Astrocyte of the spinal cord (primary cell): ENCODE measurements at regions not wholly inside any gene's neighbourhood (a gene's known extent, or its start where the extent isn't known, plus 50 kb on each side); places are given as distances from the start of the nearest gene placed in this dataset.
"Not testable (repeated sequence)": the region's sequence is repeated elsewhere in the genome, so short reads cannot be mapped to it uniquely, and the experiment has no call there.

ENCODE experiments used
- DNase-seq: peaks from one replicate; pipeline ENCODE4 v3.0.0; 2011; ENCODE audit warnings: low read depth, low spot score
- H3K4me3 ChIP-seq: 2 replicates; pipeline ENCODE4 v1.5.1; 2011; ENCODE audit warnings: low read depth, mild to moderate bottlenecking, low read length, moderate library complexity
- in situ Hi-C: cut with HindIII; loops from 2 replicates; pipeline ENCODE4 v1.10.0; 2017; ENCODE audit warnings: low sequenced_read_pairs
- TF ChIP-seq, protein P1 (sequence below): IDR thresholded peaks from 2 replicates; pipeline ENCODE4 v1.5.1; 2012; ENCODE audit warnings: low read depth, mild to moderate bottlenecking, low read length, inconsistent platforms

DNA sequence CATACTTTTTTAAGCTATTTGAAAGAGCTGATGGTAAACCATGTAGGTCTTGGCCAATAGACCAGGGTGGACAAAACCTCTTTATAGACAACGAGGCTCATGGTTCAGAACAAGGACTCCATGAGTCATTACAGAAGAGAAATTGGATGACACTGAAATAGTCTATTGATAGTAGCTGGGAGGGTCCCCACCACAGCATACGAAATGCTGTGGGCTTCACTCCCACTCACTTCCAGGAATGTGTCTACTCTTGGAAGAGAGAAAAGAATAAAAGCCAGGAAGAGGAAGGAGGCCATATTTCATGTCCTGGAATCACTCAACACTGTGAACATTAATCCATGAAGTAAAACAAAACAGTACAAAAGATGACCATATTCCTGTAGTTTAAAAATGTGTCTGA lies 82.3 kb upstream of the MXRA5 start:
- TF ChIP-seq, protein P1, sequence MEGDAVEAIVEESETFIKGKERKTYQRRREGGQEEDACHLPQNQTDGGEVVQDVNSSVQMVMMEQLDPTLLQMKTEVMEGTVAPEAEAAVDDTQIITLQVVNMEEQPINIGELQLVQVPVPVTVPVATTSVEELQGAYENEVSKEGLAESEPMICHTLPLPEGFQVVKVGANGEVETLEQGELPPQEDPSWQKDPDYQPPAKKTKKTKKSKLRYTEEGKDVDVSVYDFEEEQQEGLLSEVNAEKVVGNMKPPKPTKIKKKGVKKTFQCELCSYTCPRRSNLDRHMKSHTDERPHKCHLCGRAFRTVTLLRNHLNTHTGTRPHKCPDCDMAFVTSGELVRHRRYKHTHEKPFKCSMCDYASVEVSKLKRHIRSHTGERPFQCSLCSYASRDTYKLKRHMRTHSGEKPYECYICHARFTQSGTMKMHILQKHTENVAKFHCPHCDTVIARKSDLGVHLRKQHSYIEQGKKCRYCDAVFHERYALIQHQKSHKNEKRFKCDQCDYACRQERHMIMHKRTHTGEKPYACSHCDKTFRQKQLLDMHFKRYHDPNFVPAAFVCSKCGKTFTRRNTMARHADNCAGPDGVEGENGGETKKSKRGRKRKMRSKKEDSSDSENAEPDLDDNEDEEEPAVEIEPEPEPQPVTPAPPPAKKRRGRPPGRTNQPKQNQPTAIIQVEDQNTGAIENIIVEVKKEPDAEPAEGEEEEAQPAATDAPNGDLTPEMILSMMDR, result no peak
- no peak overlapping the region for H3K4me3 ChIP-seq
- in situ Hi-C loops, result no loop called here
- DNase-seq, result no peak

- H3K4me3 ChIP-seq, result no peak overlapping the region
- in situ Hi-C loops, result no loop called here
- DNase-seq, result no peak
- TF ChIP-seq, protein P1, result no peak
These were observed 80.1 kb upstream of the MXRA5 start for GRCh38 chrX:3426552-3426951.

DNA sequence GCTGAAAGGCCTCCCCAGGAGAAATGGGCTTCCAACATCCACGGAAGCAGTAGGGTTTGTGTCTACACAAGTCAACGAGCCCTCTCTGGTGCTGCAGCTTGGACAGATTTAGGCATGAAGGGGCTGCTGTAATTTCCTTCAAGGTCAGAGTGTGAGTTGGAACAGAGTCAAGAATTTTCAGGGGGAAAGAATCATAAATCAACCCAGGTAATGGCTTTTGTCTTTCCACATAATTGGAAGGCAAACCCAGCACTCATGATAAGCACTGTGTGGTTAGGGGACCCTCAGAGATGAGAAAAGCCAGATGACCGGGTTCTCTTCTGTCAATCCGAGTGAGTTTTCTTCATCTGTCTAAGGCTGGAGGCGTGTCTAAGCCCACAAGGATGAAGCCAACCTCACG lies 78.6 kb upstream of the MXRA5 start:
- no peak for DNase-seq
- TF ChIP-seq, protein P1, result no peak
- in situ Hi-C loops, result no loop called here

GRCh38 chrX:3420316-3420715 lies 73.9 kb upstream of the MXRA5 start:
- in situ Hi-C loops, result no loop called here
- TF ChIP-seq, protein P1, result no peak
- no peak overlapping the region for H3K4me3 ChIP-seq
- no peak for DNase-seq

More for the DNA sequence above, 78.6 kb upstream of the MXRA5 start:
- no peak overlapping the region for H3K4me3 ChIP-seq

- no peak overlapping the region for H3K4me3 ChIP-seq
- TF ChIP-seq, protein P1, result no peak
- in situ Hi-C loops, result no loop called here
- no peak for DNase-seq
These were observed 68.6 kb upstream of the MXRA5 start for GRCh38 chrX:3415011-3415410.

DNA sequence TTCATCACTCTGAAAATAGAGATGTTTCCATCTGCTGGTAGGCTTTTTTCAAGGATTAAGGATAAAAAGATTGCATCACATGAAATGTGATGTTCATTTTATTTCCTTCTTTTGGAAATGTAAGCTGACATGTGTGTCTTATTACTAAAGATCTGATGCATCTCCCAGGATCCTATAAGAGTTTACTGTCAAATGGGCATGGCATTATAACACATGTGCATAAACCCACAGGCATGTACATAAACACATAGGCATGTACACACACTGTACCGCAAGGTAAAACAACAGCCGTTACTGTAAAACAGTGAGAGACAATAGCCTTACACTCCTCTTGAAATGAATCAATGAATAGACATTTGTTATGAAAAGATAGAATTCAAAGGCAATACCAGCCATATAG lies 65.2 kb upstream of the MXRA5 start:
- in situ Hi-C loops, DNase-seq, H3K4me3 ChIP-seq: not testable (repeated sequence)

DNA sequence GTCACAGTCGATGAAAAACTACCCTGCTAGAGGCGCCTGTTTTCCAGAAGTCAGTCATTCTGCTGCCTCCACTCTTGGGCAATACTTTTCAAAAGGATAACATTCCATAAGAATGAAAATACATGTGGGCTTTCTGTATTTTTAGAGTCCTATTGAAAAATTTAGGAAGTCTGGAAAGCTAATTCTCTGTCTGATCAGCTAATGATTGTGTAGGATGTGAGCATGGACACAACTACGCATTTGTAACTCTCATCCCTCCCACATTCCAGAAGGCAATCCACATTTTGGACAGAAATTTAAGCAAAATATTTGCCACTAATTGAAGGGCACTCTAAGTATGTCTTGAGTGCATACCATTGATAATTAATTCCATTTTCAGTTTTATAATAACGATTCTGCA lies 63.5 kb upstream of the MXRA5 start:
- in situ Hi-C loops, DNase-seq, H3K4me3 ChIP-seq: not testable (repeated sequence)

- TF ChIP-seq, protein P1, result no peak
- no peak overlapping the region for H3K4me3 ChIP-seq
- in situ Hi-C loops, result no loop called here
- DNase-seq, result no peak
These were observed 61.3 kb upstream of the MXRA5 start for GRCh38 chrX:3407781-3408180.
